ENCODE measurements at regions not wholly inside any gene's neighbourhood (a gene's known extent, or its start where the extent isn't known, plus 50 kb on each side); places are given as distances from the start of the nearest gene placed in this dataset.

- H3K4me3 ChIP-seq (ENCODE audit: low read depth, low read length): no peak overlapping the region
- no peak for TF ChIP-seq CTCF (conservative IDR thresholded peaks at IDR 0.05; ENCODE audit: low read depth, low read length)
- DNase-seq (ENCODE audit: low read depth): no peak
Observed at GRCh38 chr22:19574247-19574646, 50.0 kb upstream of the CLDN5 start.

GRCh38 chr22:19576460-19577421 lies 52.5 kb upstream of the CLDN5 start:
- peak; percentile 70 for DNase-seq (ENCODE audit: low read depth)
- H3K4me3 ChIP-seq (ENCODE audit: low read depth, low read length): no peak overlapping the region
- TF ChIP-seq CTCF (conservative IDR thresholded peaks at IDR 0.05; ENCODE audit: low read depth, low read length): no peak

GRCh38 chr22:19577422-19577966 lies 53.3 kb upstream of the CLDN5 start:
- no peak for TF ChIP-seq CTCF (conservative IDR thresholded peaks at IDR 0.05; ENCODE audit: low read depth, low read length)
- no peak for DNase-seq (ENCODE audit: low read depth)
- no peak overlapping the region for H3K4me3 ChIP-seq (ENCODE audit: low read depth, low read length)

GRCh38 chr22:19578180-19579004 lies 54.2 kb upstream of the CLDN5 start:
- no peak for DNase-seq (ENCODE audit: low read depth)

GRCh38 chr22:19579115-19579811 lies 55.1 kb upstream of the CLDN5 start:
- H3K4me3 ChIP-seq (ENCODE audit: low read depth, low read length): no peak overlapping the region
- DNase-seq (ENCODE audit: low read depth): no peak
- TF ChIP-seq CTCF (conservative IDR thresholded peaks at IDR 0.05; ENCODE audit: low read depth, low read length): no peak

More at GRCh38 chr22:19578180-19579004, 54.2 kb upstream of the CLDN5 start:
- TF ChIP-seq CTCF (conservative IDR thresholded peaks at IDR 0.05; ENCODE audit: low read depth, low read length): no peak
- no peak overlapping the region for H3K4me3 ChIP-seq (ENCODE audit: low read depth, low read length)

GRCh38 chr22:19579880-19580279 lies 55.7 kb upstream of the CLDN5 start:
- no peak overlapping the region for H3K4me3 ChIP-seq (ENCODE audit: low read depth, low read length)
- no peak for TF ChIP-seq CTCF (conservative IDR thresholded peaks at IDR 0.05; ENCODE audit: low read depth, low read length)
- DNase-seq (ENCODE audit: low read depth): no peak
